Liver (tissue), 3 donors: ENCODE measurements at regions not wholly inside any gene's neighbourhood (a gene's known extent, or its start where the extent isn't known, plus 50 kb on each side); places are given as distances from the start of the nearest gene placed in this dataset.

Experiments used
- JUND ChIP-seq, 2 donors: IDR thresholded peaks; 2 replicates each; pipeline ENCODE4 v1.6.1; 2016; ENCODE audit warnings: antibody characterized with exemption in 2 of 2
- YY1 ChIP-seq: IDR thresholded peaks from 2 replicates; pipeline ENCODE4 v1.6.1; 2016; ENCODE audit warnings: antibody characterized with exemption, mild to moderate bottlenecking
- TF ChIP-seq, protein P1 (sequence below): fragments of 150-350 bp; IDR thresholded peaks from 2 replicates; pipeline ENCODE4 v1.5.1; 2017; ENCODE audit warnings: improper control_type of control experiment, low read depth, low read length; ENCODE audit not compliant: missing input control
- TF ChIP-seq, protein P2 (sequence below): IDR thresholded peaks from 2 replicates; pipeline ENCODE4 v1.6.1; 2016; ENCODE audit warnings: antibody characterized with exemption
- TF ChIP-seq, protein P3 (sequence below): IDR thresholded peaks from 2 replicates; pipeline ENCODE4 v1.6.1; 2016; ENCODE audit warnings: antibody characterized with exemption
- donor health status: healthy.
- donor health status: healthy.

DNA sequence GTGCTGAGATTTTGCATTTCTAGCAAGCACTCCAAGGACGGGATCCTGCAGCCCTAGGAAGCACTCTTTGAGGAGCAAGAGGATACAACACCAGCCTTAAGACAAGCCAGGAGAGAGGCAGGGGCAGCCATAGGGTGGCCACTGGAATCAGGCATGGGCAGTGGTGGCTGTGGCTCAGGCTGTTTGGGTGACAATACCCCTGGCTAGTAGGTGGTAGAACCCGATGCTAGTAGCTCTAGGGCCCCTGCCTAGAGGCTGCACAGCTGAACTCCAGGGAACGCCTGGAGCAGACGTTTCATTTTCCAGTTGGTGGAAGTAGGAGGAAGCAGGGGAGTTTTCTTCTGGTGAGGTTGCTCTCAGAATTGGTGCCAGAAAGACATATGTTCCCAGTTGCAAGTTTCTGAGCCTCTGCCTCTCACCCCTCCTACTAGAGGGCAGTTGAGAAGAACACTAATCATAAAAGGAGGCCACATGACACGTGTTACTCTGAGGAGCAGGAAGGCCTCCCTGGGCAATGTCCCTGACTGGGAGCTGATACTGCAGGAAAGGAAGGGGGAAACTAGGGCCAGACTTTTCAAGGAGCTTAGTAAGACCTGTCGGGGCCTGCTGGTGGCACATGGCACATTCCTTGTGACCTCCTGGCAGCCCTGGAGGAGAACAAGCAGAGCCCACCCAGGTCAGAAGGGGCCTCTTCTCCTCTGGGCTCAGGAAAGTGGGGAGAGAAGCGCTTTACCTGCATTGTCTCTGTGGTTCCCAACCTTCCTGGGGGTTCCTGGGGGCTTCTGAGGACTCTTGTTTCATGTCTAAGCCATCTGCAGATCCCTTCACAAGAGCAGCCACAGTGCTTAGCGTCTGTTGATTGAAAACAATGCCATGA, 56.6 kb upstream of the DRD2 start:
- TF ChIP-seq, protein P1, sequence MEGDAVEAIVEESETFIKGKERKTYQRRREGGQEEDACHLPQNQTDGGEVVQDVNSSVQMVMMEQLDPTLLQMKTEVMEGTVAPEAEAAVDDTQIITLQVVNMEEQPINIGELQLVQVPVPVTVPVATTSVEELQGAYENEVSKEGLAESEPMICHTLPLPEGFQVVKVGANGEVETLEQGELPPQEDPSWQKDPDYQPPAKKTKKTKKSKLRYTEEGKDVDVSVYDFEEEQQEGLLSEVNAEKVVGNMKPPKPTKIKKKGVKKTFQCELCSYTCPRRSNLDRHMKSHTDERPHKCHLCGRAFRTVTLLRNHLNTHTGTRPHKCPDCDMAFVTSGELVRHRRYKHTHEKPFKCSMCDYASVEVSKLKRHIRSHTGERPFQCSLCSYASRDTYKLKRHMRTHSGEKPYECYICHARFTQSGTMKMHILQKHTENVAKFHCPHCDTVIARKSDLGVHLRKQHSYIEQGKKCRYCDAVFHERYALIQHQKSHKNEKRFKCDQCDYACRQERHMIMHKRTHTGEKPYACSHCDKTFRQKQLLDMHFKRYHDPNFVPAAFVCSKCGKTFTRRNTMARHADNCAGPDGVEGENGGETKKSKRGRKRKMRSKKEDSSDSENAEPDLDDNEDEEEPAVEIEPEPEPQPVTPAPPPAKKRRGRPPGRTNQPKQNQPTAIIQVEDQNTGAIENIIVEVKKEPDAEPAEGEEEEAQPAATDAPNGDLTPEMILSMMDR: no peak
- TF ChIP-seq, protein P2, sequence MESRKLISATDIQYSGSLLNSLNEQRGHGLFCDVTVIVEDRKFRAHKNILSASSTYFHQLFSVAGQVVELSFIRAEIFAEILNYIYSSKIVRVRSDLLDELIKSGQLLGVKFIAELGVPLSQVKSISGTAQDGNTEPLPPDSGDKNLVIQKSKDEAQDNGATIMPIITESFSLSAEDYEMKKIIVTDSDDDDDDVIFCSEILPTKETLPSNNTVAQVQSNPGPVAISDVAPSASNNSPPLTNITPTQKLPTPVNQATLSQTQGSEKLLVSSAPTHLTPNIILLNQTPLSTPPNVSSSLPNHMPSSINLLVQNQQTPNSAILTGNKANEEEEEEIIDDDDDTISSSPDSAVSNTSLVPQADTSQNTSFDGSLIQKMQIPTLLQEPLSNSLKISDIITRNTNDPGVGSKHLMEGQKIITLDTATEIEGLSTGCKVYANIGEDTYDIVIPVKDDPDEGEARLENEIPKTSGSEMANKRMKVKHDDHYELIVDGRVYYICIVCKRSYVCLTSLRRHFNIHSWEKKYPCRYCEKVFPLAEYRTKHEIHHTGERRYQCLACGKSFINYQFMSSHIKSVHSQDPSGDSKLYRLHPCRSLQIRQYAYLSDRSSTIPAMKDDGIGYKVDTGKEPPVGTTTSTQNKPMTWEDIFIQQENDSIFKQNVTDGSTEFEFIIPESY: no peak
- TF ChIP-seq YY1: no peak
- TF ChIP-seq, protein P3, sequence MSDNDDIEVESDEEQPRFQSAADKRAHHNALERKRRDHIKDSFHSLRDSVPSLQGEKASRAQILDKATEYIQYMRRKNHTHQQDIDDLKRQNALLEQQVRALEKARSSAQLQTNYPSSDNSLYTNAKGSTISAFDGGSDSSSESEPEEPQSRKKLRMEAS: no peak
- no peak for TF ChIP-seq JUND (IDR thresholded peaks at IDR 0.05)
